ENCODE measurements at regions not wholly inside any gene's neighbourhood (a gene's known extent, or its start where the extent isn't known, plus 50 kb on each side); places are given as distances from the start of the nearest gene placed in this dataset.
"Not testable (repeated sequence)": the region's sequence is repeated elsewhere in the genome, so short reads cannot be mapped to it uniquely, and the experiment has no call there.

DNA sequence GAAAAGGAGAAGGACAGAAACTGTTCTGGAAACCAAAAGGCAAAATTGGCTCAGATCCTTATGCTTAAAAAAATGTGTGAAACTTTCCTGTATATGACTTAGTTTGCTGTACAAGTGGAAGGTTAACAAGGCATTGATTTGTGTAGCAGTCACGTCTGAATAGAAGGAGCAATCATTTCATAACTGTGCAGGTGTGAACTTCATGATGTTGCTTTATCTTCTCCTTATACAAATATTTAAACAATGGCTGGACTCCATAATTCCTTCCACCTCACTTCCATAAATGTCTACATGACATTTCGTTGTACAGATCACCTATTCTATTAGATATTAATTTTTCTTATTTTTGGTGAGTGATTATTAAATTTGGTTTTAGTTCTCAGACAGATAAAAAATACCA is 382.7 kb upstream of the NPAP1 start:
- TF ChIP-seq ZNF140 (tag by site-specific recombination; IDR thresholded peaks at IDR 0.05) = no peak
- no peak for TF ChIP-seq ZNF501 (tag by site-specific recombination; IDR thresholded peaks at IDR 0.05)
- TF ChIP-seq, protein P1, sequence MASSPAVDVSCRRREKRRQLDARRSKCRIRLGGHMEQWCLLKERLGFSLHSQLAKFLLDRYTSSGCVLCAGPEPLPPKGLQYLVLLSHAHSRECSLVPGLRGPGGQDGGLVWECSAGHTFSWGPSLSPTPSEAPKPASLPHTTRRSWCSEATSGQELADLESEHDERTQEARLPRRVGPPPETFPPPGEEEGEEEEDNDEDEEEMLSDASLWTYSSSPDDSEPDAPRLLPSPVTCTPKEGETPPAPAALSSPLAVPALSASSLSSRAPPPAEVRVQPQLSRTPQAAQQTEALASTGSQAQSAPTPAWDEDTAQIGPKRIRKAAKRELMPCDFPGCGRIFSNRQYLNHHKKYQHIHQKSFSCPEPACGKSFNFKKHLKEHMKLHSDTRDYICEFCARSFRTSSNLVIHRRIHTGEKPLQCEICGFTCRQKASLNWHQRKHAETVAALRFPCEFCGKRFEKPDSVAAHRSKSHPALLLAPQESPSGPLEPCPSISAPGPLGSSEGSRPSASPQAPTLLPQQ (tag by site-specific recombination; IDR thresholded peaks at IDR 0.05) = no peak
- no peak for TF ChIP-seq ZNF366 (tag by site-specific recombination; conservative IDR thresholded peaks at IDR 0.05)
- no peak for TF ChIP-seq RBAK (tag by site-specific recombination; IDR thresholded peaks at IDR 0.05)
- TF ChIP-seq, protein P2, sequence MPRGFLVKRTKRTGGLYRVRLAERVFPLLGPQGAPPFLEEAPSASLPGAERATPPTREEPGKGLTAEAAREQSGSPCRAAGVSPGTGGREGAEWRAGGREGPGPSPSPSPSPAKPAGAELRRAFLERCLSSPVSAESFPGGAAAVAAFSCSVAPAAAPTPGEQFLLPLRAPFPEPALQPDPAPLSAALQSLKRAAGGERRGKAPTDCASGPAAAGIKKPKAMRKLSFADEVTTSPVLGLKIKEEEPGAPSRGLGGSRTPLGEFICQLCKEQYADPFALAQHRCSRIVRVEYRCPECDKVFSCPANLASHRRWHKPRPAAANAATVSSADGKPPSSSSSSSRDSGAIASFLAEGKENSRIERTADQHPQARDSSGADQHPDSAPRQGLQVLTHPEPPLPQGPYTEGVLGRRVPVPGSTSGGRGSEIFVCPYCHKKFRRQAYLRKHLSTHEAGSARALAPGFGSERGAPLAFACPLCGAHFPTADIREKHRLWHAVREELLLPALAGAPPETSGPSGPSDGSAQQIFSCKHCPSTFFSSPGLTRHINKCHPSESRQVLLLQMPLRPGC (tag by site-specific recombination; IDR thresholded peaks at IDR 0.05) = no peak
- TF ChIP-seq, protein P3, sequence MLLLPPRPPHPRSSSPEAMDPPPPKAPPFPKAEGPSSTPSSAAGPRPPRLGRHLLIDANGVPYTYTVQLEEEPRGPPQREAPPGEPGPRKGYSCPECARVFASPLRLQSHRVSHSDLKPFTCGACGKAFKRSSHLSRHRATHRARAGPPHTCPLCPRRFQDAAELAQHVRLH (tag by site-specific recombination; IDR thresholded peaks at IDR 0.05) = no peak
- no peak for TF ChIP-seq PRDM1 (tag by site-specific recombination; IDR thresholded peaks at IDR 0.05)
- TF ChIP-seq ZNF324 (tag by site-specific recombination; IDR thresholded peaks at IDR 0.05) = no peak
- Histone ChIP-seq H3K9me3 (ENCODE audit: control insufficient read depth, insufficient read depth, low read depth, low read length) (no peaks in the 10 kb centered on the region), H3K4me1 (ENCODE audit: control insufficient read depth, insufficient read depth, low read length) (no peaks in the 10 kb centered on the region), H3K36me3 (ENCODE audit: control insufficient read depth in 2 of 2, insufficient read depth in 1 of 2, low read length in 2 of 2) (no peaks in the 10 kb centered on the region), H3K27ac (ENCODE audit: extremely low read depth, low read depth, low read length) (no peak overlapping the region), H3K4me3 (ENCODE audit: low read depth, low read length) (no peak overlapping the region)
- ChIA-PET CTCF (no interaction called here), POLR2A (no interaction called here)

DNA sequence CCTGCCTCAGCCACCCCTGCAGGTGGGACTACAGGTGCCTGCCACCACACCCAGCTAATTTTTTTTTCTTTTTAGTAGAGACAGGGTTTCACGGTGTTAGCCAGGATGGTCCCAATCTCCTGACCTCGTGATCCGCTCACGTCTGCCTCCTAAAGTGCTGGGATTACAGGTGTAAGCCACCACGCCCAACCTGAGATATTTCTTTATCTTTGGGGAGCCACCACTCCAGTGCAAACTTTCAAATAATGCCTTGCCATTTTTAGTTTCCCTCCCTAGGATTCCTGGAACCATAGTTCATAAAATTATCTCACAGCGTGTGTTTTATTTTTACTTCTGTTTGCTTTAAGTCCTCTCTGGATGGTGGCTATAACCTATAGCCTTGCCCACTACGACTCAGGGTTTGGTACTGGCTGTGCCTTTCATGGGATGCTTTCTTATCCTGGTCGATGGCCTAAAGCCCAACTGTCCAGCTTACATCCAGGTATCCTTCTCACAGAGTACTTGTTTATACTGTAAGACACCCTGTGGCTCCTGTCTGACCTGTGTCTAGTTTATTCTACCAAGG is 374.7 kb upstream of the NPAP1 start:
- POLR2A ChIA-PET; CTCF ChIA-PET; H3K4me3 ChIP-seq (ENCODE audit: low read depth, low read length); H3K9me3 ChIP-seq (ENCODE audit: control insufficient read depth, insufficient read depth, low read depth, low read length); H3K27ac ChIP-seq (ENCODE audit: extremely low read depth, low read depth, low read length); H3K4me1 ChIP-seq (ENCODE audit: control insufficient read depth, insufficient read depth, low read length); H3K36me3 ChIP-seq (ENCODE audit: control insufficient read depth in 2 of 2, insufficient read depth in 1 of 2, low read length in 2 of 2): not testable (repeated sequence)

DNA sequence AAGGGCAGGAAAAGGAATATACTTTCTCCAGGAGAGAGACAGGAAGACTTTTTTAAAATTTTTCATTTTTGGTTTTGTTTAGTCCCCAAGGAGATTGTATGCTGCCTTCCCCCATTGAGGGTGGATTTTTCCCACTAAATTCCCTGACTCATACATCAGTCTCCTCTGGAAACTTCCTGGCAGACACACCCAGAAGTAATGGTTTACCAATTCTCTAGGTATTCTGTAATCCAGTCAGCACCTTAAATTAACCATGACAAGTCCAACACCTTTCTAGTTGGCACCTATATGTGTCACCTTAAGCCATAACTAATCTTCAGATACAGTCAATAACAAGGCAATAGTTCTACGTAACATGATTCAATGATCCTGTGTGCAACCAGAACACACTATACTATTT is 373.6 kb upstream of the NPAP1 start:
- H3K36me3 ChIP-seq (ENCODE audit: control insufficient read depth in 2 of 2, insufficient read depth in 1 of 2, low read length in 2 of 2); H3K4me3 ChIP-seq (ENCODE audit: low read depth, low read length); H3K27ac ChIP-seq (ENCODE audit: extremely low read depth, low read depth, low read length); CTCF ChIA-PET; H3K4me1 ChIP-seq (ENCODE audit: control insufficient read depth, insufficient read depth, low read length); H3K9me3 ChIP-seq (ENCODE audit: control insufficient read depth, insufficient read depth, low read depth, low read length); POLR2A ChIA-PET: not testable (repeated sequence)

DNA sequence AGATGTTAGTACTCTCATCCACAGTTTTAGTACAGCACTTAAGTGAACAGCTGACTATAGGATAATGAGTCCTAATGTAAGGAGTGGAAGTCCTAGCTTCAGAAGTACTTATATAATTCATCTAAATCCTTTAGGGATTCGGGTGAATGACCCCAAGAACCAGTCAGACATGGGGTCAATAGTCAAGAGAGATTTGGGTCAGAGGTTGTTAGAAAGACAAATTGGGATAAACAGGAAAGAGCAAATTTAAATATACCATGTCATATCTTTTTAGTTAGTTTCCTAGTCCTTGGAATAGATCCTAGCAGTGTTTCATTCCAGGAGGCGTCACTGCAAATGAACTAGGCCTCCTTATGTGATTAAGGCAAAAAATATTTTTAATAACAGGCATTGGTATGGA is 370.8 kb upstream of the NPAP1 start:
- H3K36me3 ChIP-seq (ENCODE audit: control insufficient read depth in 2 of 2, insufficient read depth in 1 of 2, low read length in 2 of 2); H3K9me3 ChIP-seq (ENCODE audit: control insufficient read depth, insufficient read depth, low read depth, low read length); H3K4me3 ChIP-seq (ENCODE audit: low read depth, low read length); H3K27ac ChIP-seq (ENCODE audit: extremely low read depth, low read depth, low read length); CTCF ChIA-PET; H3K4me1 ChIP-seq (ENCODE audit: control insufficient read depth, insufficient read depth, low read length); POLR2A ChIA-PET: not testable (repeated sequence)

DNA sequence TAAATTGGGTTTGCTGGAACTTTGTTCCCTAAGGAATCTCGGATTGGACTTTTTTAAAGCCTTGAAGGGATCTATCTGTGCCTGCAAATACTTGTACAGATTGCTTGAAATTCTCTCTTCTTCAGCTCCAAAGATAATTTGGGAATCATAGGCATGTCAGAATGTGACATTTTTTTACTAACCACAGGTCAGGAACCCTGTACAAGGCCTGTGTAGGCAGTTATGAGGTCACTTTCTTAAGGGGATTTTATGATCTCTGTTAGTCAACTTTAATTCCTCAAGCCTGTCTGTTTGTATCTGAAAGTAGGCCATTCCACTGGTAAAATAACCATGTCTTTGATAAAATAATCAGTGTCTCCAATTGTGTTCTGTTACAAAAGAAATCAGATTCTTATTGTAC is 369.9 kb upstream of the NPAP1 start:
- H3K9me3 ChIP-seq (ENCODE audit: control insufficient read depth, insufficient read depth, low read depth, low read length); CTCF ChIA-PET; POLR2A ChIA-PET: not testable (repeated sequence)

DNA sequence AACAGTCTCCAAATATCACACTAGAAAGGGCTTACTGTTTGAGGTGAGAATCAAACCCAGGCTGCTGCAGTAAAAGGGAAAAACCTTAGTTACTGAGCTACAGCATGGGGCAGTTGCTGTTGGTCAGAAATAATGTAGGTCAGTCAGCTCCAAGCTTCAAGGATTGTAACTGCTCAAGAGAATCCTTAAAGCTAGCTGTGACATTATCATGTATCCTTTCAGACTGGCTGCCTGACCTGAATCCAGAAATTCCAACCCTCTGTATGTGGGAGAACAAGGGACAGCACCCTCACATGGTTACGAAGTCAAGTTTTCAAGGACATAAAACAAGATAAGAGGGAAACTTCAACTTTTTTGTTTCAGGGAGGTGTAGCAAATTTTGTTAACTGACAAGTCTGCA is 365.9 kb upstream of the NPAP1 start:
- H3K36me3 ChIP-seq (ENCODE audit: control insufficient read depth in 2 of 2, insufficient read depth in 1 of 2, low read length in 2 of 2); H3K27ac ChIP-seq (ENCODE audit: extremely low read depth, low read depth, low read length); CTCF ChIA-PET; H3K4me3 ChIP-seq (ENCODE audit: low read depth, low read length); H3K9me3 ChIP-seq (ENCODE audit: control insufficient read depth, insufficient read depth, low read depth, low read length); H3K4me1 ChIP-seq (ENCODE audit: control insufficient read depth, insufficient read depth, low read length); POLR2A ChIA-PET: not testable (repeated sequence)

More for the DNA sequence above, 369.9 kb upstream of the NPAP1 start:
- not testable (repeated sequence) for H3K4me3 ChIP-seq (ENCODE audit: low read depth, low read length); H3K4me1 ChIP-seq (ENCODE audit: control insufficient read depth, insufficient read depth, low read length); H3K36me3 ChIP-seq (ENCODE audit: control insufficient read depth in 2 of 2, insufficient read depth in 1 of 2, low read length in 2 of 2); H3K27ac ChIP-seq (ENCODE audit: extremely low read depth, low read depth, low read length)

DNA sequence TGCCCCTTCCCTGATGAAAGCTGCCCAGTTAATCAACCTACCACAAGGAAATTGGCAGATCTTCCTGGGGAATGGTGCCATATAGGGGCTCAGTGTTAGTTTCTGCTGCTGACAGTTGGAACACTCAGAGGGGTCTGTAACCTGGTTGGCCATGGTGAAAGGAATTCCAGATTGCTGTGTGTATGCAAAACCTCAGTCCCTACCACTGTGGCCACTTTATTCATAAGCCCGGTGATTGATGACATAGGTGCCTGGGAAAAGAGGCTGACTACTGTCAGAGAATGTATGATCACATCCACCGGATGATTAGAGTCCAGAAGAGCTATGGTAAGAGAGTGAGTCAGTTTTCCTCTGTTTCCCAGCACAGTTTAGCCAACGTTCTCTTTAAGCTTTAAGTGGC is 363.9 kb upstream of the NPAP1 start:
- H3K4me3 ChIP-seq (ENCODE audit: low read depth, low read length); CTCF ChIA-PET; POLR2A ChIA-PET; H3K36me3 ChIP-seq (ENCODE audit: control insufficient read depth in 2 of 2, insufficient read depth in 1 of 2, low read length in 2 of 2); H3K4me1 ChIP-seq (ENCODE audit: control insufficient read depth, insufficient read depth, low read length); H3K27ac ChIP-seq (ENCODE audit: extremely low read depth, low read depth, low read length); H3K9me3 ChIP-seq (ENCODE audit: control insufficient read depth, insufficient read depth, low read depth, low read length): not testable (repeated sequence)

DNA sequence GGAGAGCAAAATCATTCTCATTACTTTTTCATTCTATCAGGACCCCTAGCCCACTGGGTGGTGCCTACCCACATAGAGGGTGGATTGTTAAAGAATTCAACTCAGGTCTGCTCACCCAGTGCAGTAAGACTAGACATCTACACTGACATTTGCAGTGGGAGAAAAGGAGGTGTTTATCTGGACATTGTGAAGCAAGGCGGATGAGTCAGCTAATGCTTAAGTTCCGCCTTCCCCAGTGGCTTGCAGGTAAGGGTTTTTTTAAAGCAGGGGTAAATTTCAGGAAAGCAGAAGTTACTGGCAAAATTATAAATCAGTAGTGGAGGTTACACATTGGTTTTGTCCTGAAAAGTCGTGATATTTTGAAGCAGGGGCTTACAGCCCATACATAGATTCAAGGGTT is 359.2 kb upstream of the NPAP1 start:
- CTCF ChIA-PET; H3K4me3 ChIP-seq (ENCODE audit: low read depth, low read length); POLR2A ChIA-PET; H3K9me3 ChIP-seq (ENCODE audit: control insufficient read depth, insufficient read depth, low read depth, low read length); H3K4me1 ChIP-seq (ENCODE audit: control insufficient read depth, insufficient read depth, low read length); H3K27ac ChIP-seq (ENCODE audit: extremely low read depth, low read depth, low read length); H3K36me3 ChIP-seq (ENCODE audit: control insufficient read depth in 2 of 2, insufficient read depth in 1 of 2, low read length in 2 of 2): not testable (repeated sequence)

Data from HEK293 (cell line).